ENCODE measurements at regions not wholly inside any gene's neighbourhood (a gene's known extent, or its start where the extent isn't known, plus 50 kb on each side); places are given as distances from the start of the nearest gene placed in this dataset.

DNA sequence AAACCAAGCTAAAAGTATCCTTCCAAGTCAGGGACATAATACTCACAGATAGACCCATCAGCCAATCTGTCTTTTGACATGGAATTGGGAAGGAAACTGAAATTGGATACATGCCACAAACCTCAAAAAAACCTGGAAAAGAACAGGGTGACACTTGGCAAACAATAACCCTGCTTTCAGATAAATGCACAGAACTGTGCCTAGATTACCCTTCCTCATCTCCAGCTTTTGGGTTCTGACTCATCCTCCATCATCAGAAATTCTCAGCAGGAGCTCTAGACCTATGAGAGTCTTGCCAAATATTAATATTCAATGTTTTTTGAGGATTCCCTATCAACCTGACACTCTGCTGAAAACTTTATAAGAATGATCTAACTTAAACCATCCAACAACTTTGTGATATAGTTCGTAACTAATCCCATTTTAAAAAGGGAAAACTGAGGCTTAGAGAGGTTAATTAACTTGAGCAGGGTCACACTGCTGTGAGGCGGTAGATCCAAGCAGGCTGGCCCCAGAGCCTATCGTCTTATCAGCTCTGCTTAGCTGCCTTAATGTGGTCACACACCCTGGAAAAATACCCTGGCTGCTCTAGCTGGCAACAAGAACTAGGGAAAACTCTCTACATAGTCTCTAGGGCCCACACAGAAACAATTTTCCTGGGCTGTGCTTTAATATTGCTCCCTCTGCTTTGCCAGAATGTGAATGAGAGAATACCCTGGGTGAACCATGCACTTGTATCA lies 157.0 kb upstream of the TRPC7 start:
- no peak for TF ChIP-seq RFX5 (IDR thresholded peaks at IDR 0.05; ENCODE audit: low read length)
- TF ChIP-seq RAD21 (IDR thresholded peaks at IDR 0.05; ENCODE audit: low read length) = no peak
- TF ChIP-seq REST (IDR thresholded peaks at IDR 0.05; ENCODE audit: low read depth, low read length) = no peak
- no peak for TF ChIP-seq USF1 (IDR thresholded peaks at IDR 0.05; ENCODE audit: borderline replicate concordance, low read depth)
- no peak for TF ChIP-seq FOXM1 (IDR thresholded peaks at IDR 0.05; ENCODE audit: low read depth)
- TF ChIP-seq, protein P1, sequence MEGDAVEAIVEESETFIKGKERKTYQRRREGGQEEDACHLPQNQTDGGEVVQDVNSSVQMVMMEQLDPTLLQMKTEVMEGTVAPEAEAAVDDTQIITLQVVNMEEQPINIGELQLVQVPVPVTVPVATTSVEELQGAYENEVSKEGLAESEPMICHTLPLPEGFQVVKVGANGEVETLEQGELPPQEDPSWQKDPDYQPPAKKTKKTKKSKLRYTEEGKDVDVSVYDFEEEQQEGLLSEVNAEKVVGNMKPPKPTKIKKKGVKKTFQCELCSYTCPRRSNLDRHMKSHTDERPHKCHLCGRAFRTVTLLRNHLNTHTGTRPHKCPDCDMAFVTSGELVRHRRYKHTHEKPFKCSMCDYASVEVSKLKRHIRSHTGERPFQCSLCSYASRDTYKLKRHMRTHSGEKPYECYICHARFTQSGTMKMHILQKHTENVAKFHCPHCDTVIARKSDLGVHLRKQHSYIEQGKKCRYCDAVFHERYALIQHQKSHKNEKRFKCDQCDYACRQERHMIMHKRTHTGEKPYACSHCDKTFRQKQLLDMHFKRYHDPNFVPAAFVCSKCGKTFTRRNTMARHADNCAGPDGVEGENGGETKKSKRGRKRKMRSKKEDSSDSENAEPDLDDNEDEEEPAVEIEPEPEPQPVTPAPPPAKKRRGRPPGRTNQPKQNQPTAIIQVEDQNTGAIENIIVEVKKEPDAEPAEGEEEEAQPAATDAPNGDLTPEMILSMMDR (IDR thresholded peaks at IDR 0.05) = no peak
- no peak for TF ChIP-seq TAF1 (IDR thresholded peaks at IDR 0.05; ENCODE audit: borderline replicate concordance, low read depth, low read length)
- TF ChIP-seq, protein P2, sequence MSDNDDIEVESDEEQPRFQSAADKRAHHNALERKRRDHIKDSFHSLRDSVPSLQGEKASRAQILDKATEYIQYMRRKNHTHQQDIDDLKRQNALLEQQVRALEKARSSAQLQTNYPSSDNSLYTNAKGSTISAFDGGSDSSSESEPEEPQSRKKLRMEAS (IDR thresholded peaks at IDR 0.05; ENCODE audit: low read depth) = no peak
- TF ChIP-seq YY1 (IDR thresholded peaks at IDR 0.05; ENCODE audit: low read depth) = no peak

Measured in SK-N-SH (cell line).